Ecto neural progenitor cell (in vitro differentiated cells): ENCODE measurements at regions not wholly inside any gene's neighbourhood (a gene's known extent, or its start where the extent isn't known, plus 50 kb on each side); places are given as distances from the start of the nearest gene placed in this dataset.

ENCODE experiments used
- DNase-seq: peaks from one replicate; pipeline ENCODE4 v3.0.0-alpha.2; 2018; ENCODE audit warnings: low spot score

DNA sequence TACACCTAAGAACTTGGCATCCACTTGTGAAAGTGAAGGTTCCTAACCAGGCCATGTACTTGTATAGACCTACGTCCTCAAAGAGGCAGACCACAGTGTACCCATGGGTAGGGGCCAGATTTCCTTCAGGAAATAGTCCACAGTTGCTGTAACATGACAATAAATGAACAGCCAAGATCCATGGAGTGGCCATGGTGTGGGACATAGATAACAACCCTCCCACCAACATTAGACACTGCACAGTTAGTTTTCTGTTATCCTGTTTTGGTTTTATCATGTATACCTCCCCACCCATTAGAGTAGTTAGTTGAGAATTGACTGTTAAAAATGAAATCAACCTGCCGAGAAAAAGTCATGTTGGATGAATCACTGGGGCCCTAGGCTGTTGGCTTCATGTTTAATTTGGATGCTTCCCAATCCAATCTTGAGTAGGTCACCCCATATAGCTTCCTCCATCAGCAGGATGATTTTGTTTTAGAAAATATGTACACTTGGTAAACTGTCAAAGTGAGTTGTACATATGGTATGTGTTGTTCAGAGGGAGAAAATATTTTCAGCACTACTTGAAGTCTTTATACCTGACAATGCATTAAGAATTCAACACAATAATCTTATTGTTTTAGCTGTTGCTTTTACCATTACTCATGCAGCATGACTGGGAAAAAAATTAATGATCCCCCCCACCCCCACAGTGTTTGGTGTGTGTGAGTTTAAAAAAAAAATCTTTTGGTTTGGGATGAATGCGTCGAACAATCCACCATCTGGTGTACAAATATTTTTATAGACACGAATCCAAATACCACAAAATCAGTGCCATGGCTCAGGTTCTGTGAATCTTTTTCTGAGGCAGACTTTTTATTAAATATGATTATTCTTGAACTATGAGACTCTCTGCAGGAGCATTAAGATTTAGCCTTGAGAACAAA lies 88.3 kb upstream of the ARHGAP29 start:
- no peak for DNase-seq

DNA sequence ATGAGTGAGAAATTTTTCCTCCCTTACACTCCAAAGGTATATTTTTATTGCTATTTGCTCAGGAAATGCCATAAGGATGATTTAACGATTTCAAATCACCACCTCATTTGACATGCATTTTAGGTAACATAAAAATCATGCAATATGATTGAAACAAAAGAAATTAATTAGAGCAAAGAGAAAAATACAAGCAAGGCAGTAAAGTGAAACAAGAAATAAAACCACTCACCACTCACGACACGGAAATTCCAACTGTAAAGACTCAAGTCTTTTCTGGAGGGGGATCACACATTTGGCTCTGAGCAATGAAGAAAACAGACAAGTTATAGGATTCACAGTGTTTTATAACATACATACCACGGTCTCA lies 86.8 kb upstream of the ARHGAP29 start:
- no peak for DNase-seq

DNA sequence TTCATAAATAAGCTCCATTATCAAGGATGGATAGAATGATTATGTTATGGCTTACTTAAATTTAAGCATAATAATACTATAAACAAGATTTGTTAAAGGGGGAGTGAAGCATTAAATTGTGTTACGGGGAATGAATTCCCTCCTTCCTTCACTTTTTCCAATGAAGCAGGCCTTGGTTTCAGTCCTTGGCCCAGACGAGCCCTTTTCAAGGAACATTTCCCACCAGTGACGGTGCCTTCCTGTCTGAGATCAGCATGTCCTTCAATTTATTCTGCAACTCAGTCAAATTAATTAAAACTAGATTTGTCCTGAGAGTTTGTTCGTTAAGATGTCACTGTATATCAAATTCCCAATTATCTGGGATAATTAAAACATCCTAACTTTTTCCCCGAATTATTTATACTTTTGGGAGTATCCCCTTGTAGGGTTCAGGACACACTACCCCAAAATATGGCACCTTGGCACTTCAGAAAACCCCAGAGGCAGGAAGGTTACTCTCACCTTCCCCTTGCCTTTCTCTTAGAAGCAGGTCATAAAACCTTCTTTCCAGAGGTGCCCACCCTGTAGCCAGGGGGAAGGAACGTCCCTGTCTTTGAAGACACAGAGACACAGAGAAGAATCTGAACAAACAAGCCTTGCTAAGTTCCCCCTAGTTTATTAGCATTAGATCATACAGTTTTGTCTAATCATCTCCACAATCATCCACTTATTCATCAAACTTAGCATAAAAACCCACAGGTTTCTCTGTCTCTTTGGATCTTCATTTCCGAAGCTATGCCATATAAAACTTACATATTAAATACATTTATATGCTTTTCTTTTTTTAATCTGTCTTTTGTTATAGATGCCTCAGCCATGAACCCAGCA lies 86.2 kb upstream of the ARHGAP29 start:
- no peak for DNase-seq

DNA sequence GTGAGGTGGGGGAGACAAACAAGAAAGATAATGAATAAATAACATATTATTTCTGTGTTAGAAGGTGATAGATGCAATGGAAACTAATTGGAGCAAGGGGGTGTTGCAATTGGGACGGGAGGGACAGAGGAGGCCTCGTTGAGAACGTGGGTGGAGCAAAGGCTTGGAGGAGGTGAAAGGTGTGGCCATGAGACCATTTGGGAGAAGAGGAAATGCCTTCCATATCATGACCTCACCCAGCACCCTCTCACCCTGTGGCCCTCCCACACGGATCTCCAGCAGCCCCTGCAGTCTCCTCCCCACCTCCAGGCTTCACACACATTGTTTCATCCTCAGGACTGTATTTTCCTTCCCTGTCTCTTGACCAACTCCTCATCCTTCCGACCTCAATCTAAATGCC lies 85.3 kb upstream of the ARHGAP29 start:
- no peak for DNase-seq

DNA sequence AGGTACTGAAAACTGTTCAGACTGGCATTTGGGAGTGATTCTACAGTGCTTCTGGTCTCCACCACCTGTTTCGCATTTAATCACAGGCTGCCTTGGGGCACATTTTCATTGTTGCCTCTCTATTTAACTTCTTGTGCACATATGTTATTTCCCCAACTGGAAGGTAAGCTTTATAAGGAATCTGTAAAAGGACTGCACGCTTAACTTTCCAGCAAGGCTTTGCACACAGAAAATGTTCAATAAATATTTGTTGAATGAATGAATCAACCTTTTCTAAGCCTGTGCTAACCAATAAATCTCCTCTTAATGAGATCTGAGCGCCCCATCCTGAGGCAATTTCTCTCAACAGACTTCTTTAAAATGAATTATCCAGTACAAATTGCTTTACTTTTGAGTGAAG lies 84.3 kb upstream of the ARHGAP29 start:
- DNase-seq: no peak

DNA sequence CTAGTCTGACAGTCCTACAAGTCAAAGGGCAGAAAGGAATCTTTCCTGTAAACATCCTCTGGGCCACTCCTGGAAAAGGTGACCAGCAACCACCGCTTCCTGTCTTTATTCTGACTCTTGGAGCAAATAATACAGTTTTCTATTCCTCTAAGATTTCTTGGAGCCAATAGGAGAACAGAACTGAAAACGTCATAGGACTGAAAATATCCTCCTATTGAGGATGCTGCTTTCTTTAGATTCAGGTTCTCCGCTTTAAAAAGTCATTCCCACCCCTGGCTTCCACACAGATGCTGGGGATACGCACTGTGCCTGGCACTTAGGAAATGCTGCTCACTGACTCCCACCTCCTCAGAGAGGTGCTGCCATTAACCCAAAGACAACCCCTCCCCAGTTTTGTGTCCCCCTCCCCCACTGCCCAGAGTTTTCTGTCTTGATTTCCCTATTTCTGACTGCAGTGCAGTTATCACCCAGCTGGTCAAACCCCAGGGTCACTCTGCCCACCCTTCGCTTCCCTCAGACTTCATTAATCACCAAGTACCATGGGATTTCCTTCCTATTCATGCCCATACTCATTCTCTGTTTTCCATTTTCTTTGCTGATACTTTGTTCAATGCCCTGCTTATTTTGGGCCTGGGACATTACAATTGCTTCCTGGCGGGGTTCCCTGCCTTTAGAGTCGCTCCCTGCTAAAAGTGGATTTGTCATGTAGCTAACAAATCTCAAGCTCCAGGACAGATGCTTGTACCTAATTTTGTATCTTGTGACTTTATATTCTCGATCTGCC lies 82.1 kb upstream of the ARHGAP29 start:
- no peak for DNase-seq

DNA sequence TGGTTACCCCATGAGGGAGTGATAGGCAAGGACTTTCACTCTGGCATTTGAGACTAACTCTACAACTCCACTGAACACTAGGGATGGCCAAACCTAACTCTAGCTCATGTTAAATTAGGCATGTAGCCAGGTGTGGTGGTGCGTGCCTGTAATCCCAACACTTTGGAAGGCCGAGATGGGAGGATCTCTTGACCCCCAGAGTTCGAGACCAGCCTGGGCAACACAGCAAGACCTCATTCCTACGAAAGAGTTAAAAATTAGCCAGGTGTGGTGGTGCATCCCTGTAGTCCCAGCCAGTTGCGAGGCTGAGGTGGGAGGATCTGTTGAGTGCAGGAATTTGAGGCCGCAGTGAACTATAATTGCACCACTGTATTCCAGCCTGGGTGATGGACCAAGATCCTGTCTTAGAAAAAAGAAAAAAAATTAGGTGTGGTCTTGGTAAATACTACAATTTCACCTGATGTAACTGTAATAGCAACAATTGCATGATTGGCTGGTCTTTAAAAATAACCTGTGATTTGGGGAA lies 81.2 kb upstream of the ARHGAP29 start:
- no peak for DNase-seq

DNA sequence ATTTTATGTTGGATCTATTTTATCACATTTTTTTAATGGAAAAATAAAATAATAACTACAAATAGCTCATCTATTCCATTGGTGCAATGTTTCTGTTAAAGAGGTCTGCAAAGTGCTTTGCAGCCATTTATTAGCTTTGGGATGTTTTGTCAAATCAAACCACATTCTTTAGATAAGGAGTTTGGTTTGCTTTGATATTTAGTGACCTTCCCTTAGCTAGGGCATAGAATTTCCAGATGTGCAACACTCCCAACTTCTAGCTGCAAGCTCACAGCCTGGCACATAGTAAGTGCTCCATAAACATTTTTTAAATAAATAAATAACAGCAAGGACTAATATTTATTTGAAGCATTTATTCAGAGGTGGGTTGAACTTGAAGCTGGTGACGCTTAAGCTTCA lies 80.4 kb upstream of the ARHGAP29 start:
- no peak for DNase-seq

DNA sequence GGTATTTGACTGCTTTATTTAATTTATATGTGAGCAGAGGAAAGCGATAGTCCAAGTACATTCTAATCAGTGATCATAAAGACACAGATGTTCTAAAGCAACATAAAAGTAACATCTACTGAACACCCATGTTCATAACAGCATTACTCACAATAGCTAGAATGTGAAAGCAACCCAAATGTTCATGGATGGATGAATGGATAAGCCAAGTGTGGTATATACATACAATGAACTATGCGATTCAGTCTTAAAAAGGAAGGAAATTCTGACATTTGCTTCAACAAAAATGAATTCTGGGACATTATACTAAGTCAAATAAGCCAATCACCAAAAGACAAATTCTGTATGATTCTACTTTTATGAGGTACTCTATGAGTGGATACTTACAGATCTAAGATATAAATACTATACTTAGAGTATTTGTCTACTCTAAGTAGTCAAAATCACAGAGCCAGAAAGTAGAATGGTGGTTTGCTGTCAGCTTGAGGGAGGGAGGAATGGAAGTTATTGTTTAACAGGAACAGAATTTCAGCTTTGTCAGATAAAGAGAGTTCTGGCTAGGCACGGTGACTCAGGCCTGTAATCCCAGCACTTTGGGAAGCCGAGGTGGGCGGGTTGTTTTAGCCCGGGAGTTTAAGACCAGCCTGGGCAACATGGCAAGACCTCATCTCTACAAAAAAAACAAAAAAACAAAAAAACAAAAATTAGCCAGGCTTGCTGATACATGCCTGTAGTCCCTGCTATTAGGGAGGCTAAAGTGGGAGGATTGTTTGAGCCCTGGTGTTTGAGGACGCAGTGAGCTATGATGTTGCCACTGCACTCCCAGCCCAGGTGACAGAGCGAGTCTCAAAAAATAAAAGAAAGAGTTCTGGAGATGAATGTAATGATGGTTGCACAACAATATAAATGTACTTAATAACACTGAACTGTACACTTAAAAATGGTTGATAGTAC lies 79.7 kb upstream of the ARHGAP29 start:
- no peak for DNase-seq

DNA sequence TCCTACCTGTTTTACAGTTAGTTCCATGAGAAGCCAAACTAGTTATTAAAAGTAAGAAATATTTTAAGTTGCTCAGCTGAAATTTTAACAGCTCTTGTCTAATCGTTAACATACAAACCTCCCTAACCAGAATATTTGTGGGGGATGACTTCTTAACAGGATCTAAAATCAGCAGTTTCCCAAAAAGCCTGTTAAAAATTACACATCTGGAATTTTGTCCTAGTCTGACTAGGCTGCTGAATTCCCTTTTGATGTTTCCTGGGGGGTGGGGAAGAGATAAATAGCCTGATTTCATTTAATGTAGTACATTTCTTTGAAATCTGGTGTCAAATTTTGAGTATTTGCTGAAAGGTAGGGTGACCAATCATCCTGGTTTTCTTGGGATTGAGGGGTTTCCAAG lies 78.8 kb upstream of the ARHGAP29 start:
- DNase-seq: no peak

DNA sequence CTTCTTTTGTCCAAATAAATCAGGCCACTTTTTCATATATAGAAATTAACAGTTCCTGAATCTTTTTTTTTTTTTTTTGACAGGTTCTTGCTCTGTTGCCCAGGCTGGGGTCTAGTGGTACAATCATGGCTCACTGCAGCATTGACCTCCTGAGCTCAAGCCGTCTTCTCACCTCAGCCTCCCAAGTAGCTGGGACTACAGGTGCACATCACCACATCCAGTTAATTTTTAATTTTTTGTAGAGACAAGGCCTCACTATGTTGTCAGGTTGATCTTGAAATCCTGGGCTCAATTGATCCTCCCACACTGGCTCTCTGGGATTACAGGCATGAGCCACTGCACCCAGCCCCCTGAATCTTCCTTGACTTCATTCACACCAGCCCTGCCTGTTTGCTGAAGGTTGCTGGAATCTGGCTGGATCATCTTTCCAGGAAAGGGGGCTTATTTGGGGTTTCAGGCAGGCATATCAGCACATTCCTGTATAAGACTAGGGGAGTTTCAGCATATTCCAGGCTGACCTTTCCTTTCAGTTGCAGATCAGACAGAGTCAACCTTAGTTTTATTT lies 78.2 kb upstream of the ARHGAP29 start:
- DNase-seq: no peak

DNA sequence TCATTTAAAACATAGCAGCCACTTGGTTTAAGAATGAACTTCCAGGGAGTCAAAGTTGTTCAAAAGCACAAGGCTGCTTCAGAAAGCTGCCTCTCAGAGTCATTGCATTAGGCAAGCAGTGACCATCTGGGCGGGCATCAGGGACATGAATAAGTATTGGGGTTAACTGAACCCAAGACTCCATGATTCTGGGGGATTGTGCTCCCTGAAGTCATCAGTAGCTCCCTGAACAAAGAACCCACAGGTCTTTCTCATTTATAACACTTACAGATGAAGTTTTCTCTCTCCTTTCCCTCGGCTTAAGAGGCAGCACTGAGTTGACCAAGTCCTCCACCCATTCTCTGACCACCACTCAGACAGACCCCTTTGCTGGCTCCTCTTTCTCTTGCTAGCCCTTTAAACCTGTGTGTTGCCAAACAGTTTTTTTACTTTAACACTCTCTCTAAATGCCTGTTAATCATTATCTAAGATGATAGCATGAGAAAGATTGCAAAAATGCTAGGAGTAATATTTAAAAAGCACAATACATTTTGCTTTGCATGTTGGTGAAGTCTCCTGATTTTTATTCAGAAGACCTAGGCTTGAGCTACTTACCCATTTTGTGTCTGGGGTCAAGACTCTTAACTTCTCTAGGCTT lies 77.0 kb upstream of the ARHGAP29 start:
- no peak for DNase-seq

DNA sequence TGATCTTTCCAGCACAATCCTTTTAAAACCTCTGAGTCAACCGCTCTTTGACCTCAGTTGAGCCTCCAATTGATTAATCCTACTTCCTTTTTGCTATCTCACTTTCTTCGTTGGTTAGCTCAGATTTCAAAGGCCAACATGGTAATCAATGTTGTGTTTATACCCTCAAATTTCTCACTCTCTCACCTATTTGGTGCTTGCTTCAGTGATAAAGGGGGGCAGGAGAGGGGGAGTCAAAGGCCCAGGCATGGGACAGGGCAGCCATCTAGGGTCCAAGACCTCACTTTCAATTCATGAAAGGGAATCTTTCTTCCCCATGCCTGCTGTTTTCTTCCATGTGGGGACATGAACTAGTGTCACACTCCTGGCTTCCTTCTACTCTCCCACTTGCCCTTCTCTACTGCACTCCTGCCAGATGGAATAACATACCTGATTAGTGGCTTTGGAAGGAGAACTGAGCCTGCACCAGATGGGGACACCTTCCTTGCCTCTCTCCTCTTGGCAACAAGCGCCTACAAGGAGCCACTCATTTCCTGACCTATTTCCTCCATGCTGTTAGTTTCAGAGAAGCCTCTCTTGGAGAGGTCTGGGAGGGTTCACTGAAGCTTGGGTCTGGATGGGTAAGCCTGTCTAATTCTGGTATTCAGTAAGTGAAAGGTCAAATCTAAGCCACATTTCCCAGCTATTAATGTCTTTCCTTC lies 73.3 kb upstream of the ARHGAP29 start:
- no peak for DNase-seq

DNA sequence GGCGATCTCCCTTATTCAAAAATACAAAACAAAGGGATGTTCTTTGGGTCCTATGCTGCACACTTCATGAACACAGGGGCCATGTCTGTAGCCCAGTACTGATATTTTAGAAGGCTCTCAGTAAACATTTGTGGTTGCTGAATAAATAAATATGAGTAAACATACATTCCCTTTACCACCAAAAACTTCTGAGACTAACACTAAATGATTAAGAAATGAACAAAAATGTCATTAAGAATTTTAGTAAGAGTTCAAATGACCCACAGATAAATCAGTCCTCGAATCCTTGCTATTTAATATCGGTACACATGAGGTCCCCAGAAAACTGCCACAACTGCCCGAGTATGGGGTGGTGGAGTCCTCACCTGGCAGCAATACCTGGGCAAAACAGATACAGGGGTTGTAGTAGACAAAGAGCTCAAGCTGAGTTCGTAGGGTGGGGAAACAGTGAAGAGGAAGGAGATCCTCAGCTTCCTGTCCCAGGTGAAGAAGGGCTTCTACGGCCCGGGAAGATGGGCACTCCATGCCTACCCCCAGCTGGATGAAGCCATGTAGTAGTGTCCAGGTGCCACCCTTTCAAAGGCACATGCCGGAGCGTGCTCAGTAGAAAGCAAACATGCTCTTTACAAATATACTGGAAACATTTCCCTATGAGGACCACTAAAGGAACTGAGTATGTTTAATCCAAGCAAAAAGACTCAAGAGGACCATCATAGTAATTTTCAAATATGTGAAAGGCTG lies 72.6 kb upstream of the ARHGAP29 start:
- DNase-seq: no peak

DNA sequence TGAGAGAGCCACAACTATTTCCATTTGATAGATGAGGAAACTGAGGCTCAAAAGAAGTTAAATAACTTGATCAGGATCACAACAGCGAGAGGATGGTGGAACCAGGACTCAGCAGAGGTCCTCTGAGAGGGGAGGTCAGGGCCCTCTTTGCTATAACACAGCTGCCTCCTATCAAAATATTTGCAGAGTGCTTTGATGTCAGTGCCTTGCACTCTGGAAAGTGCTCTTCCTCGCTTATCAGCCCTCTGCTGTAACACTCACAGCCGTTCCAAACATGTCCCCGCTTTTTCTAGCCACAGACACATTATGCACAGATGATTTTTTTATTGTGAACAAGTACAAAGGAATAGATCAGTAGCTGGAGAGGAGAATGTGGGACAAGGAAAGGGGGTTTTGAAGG lies 71.8 kb upstream of the ARHGAP29 start:
- DNase-seq: no peak

DNA sequence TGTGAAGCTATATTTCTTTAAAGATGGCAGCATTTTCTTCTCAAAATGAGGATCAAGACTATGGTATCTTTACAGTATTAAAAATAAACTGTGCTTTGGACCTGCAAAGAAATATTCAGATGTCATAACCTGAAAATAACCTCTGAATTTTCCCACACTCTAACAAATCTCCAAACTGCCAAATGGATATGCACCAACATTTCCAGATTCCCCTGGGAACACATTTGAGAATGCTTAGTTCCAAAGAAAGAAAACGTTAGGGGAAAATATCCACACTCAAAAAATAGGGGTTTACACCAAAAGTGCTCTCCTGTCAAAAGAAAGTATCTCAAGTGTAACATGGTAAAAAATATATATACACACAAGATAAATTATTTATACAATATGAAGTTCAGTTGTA lies 69.1 kb upstream of the ARHGAP29 start:
- no peak for DNase-seq

DNA sequence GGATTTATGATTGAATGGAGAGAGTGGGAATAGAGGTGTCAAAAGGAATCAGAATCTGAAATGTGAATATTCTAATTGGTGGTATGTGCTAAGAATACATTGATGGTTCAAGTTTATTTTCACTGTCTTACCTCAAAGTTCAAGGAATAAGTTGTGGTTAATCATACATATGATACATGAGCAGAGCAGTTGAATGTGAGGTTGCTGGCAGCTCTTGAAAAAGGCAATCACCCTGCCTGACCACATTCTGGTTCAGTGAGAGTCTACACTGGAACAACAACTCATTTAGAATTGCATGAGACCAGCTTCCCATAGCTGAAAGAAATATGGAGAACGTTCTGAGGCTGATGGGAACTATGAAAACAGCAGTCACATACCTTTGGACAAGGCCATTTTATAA lies 68.3 kb upstream of the ARHGAP29 start:
- no peak for DNase-seq

DNA sequence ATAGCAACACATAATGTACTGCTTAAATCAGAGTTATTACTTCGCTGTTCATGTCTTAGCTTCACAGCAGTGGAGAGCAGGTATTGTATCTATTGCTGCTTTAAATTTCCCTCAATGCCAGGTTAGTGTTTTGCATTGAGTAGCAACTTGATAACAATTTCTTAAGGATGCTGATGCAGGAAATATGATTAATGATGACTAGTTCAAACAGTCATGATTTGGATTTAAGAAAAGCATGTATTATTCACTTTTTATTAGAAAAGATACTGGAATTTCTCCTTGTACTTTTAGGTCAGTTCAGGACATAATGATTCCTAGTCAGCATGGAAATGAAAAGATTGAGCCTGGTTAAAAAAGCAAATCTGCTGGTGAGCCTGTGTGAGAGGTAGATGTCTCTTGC lies 67.2 kb upstream of the ARHGAP29 start:
- DNase-seq: no peak

DNA sequence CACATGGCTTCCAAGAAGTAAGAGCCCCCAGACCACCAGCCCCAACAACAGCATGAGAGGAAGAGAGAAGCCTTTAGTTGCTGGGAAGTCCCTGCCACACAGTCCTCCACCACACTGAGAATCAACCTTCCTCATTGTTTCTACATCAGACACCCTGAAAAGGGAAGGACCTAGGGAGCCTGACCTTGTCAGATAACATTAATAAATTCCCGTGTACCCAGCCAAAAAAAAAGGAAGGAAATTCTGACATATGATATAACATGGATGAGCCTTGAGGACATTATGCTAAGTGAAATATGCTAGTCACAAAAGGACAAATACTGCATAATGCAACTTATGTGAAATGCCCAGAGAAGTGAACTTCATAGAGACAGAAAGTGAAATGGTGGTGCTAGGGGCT lies 65.6 kb upstream of the ARHGAP29 start:
- no peak for DNase-seq
